ENCODE measurements at regions not wholly inside any gene's neighbourhood (a gene's known extent, or its start where the extent isn't known, plus 50 kb on each side); places are given as distances from the start of the nearest gene placed in this dataset.
A peak's percentile ranks its signal among the peaks of the same experiment; 100 is the strongest.

- Histone ChIP-seq H3K4me3 (no peak overlapping the region), H3K27me3 (no peaks in the 10 kb centered on the region), H3K27ac (peak overlapping the region in 3 of 4 donors; percentile 33 to 72 (median 67)), H3K4me1 (peaks cover 17% of the 10 kb centered on the region), H3K36me3 (replicated peaks in 1 of 2; ENCODE audit: insufficient read depth in 1 of 2, low read depth in 2 of 2) (no peaks in the 10 kb centered on the region), H3K9me3 (no peaks in the 10 kb centered on the region)
- DNase-seq (no peak), ATAC-seq (peak; percentile 66)
- TF ChIP-seq CTCF (IDR thresholded peaks at IDR 0.05) (no peak), POLR2A (IDR thresholded peaks at IDR 0.05) (peak in 1 of 3 donors; percentile 20)
- WGBS, 2 donors, result 11 to 13% methylated on average over 2 of the region's 2 CpGs
- intact Hi-C loops (cut with DNase I), result no loop called here
Measured at GRCh38 chr4:119872371-119873016, 194.2 kb downstream of the MAD2L1 start.

- peak overlapping the region in 2 of 4 donors; percentile 67 to 72 for H3K27ac ChIP-seq
- 42 to 61% methylated on average over 1 of the region's 1 CpG for WGBS, 2 donors
- peaks cover 17% of the 10 kb centered on the region for H3K4me1 ChIP-seq
- no peaks in the 10 kb centered on the region for H3K27me3 ChIP-seq
- H3K36me3 ChIP-seq (replicated peaks in 1 of 2; ENCODE audit: insufficient read depth in 1 of 2, low read depth in 2 of 2), result no peaks in the 10 kb centered on the region
- no peaks in the 10 kb centered on the region for H3K9me3 ChIP-seq
- TF ChIP-seq CTCF (IDR thresholded peaks at IDR 0.05), result no peak
- TF ChIP-seq POLR2A (IDR thresholded peaks at IDR 0.05), result no peak
- intact Hi-C loops (cut with DNase I), result no loop called here
- H3K4me3 ChIP-seq, result no peak overlapping the region
- no peak for DNase-seq
- no peak for ATAC-seq
Measured at GRCh38 chr4:119870856-119871255, 195.8 kb downstream of the MAD2L1 start.

- no peak overlapping the region for H3K4me3 ChIP-seq
- peaks cover 11% of the 10 kb centered on the region for H3K4me1 ChIP-seq
- no peaks in the 10 kb centered on the region for H3K9me3 ChIP-seq
- no peaks in the 10 kb centered on the region for H3K36me3 ChIP-seq (replicated peaks in 1 of 2; ENCODE audit: insufficient read depth in 1 of 2, low read depth in 2 of 2)
- TF ChIP-seq CTCF (IDR thresholded peaks at IDR 0.05), result no peak
- TF ChIP-seq POLR2A (IDR thresholded peaks at IDR 0.05), result no peak
- intact Hi-C loops (cut with DNase I), result no loop called here
- H3K27ac ChIP-seq, result no peak overlapping the region
- ATAC-seq, result no peak
- no peaks in the 10 kb centered on the region for H3K27me3 ChIP-seq
- DNase-seq, result no peak
Measured at GRCh38 chr4:119865789-119866188, 200.9 kb downstream of the MAD2L1 start.

GRCh38 chr4:119865389-119865788, 201.3 kb downstream of the MAD2L1 start:
- no peaks in the 10 kb centered on the region for H3K27me3 ChIP-seq
- H3K4me1 ChIP-seq, result peaks cover 11% of the 10 kb centered on the region
- no peaks in the 10 kb centered on the region for H3K9me3 ChIP-seq
- ATAC-seq (no peak), DNase-seq (no peak)
- intact Hi-C loops (cut with DNase I), result no loop called here
- no peaks in the 10 kb centered on the region for H3K36me3 ChIP-seq (replicated peaks in 1 of 2; ENCODE audit: insufficient read depth in 1 of 2, low read depth in 2 of 2)
- no peak overlapping the region for H3K4me3 ChIP-seq
- TF ChIP-seq CTCF (IDR thresholded peaks at IDR 0.05), result no peak
- TF ChIP-seq POLR2A (IDR thresholded peaks at IDR 0.05), result no peak
- no peak overlapping the region for H3K27ac ChIP-seq

- ATAC-seq (no peak), DNase-seq (no peak)
- Histone ChIP-seq H3K4me3 (no peak overlapping the region), H3K4me1 (peaks cover 4% of the 10 kb centered on the region), H3K9me3 (no peaks in the 10 kb centered on the region), H3K27ac (peak overlapping the region in 1 of 4 donors; percentile 5), H3K36me3 (replicated peaks in 1 of 2; ENCODE audit: insufficient read depth in 1 of 2, low read depth in 2 of 2) (no peaks in the 10 kb centered on the region), H3K27me3 (no peaks in the 10 kb centered on the region)
- intact Hi-C loops (cut with DNase I), result no loop called here
- TF ChIP-seq CTCF (IDR thresholded peaks at IDR 0.05) (no peak), POLR2A (IDR thresholded peaks at IDR 0.05) (no peak)
- 9% methylated on average over 3 of the region's 3 CpGs for WGBS, 2 donors
Measured at GRCh38 chr4:119861731-119862130, 204.9 kb downstream of the MAD2L1 start.
